GM12878 (cell line): ENCODE measurements at regions not wholly inside any gene's neighbourhood (a gene's known extent, or its start where the extent isn't known, plus 50 kb on each side); places are given as distances from the start of the nearest gene placed in this dataset.

ENCODE experiments used
- ATAC-seq: fragments of 200-7000 bp; cut with Tn5 transposase; 3 replicates; pipeline ENCODE4 v1.9.1; 2020; ENCODE audit warnings: mild to moderate bottlenecking, moderate library complexity
- BruUV-seq: library from RNA; stranded (reverse); fragments of 400-500 nt; replicated peaks from 2 replicates; lab custom pipeline; 2021; lab: Mats Ljungman, UMichigan
- CTCF ChIA-PET: fragments of 300-600 bp; sonication (Branson Sonifier 250); formaldehyde crosslinking; extraction: SDS; loops from one replicate; lab custom pipeline; 2021; ENCODE audit warnings: inconsistent platforms; lab: Yijun Ruan, JAX
- POLR2A ChIA-PET: fragments of 350-600 bp; formaldehyde crosslinking; extraction: SDS; loops from one replicate; lab custom pipeline; 2021; ENCODE audit warnings: inconsistent platforms; lab: Charles Lee
- RAD21 ChIA-PET: fragments of 300-600 bp; sonication (Branson Sonifier 250); formaldehyde crosslinking; loops from one replicate; lab custom pipeline; 2023; ENCODE audit warnings: antibody characterized with exemption; ENCODE audit not compliant: unreplicated experiment; lab: Charles Lee
- SMC1A ChIA-PET: fragments of 300-600 bp; sonication (Branson Sonifier 250); formaldehyde crosslinking; loops from one replicate; lab custom pipeline; 2023; ENCODE audit not compliant: unreplicated experiment, uncharacterized antibody; lab: Charles Lee
- DNase-seq: peaks from one replicate; pipeline ENCODE4 v3.0.0-alpha.2; 2011; ENCODE audit warnings: low read depth, low spot score
- FAIRE-seq: peaks from 3 replicates; lab custom pipeline; 2011; peaks lifted over from hg19 to GRCh38; lab: Jason Lieb, UNC
- H2AFZ ChIP-seq: 2 replicates; pipeline ENCODE4 v1.6.0; 2011; ENCODE audit warnings: low read depth, low read length, control low read depth; ENCODE audit not compliant: control insufficient read depth
- H3K27ac ChIP-seq: 2 replicates; pipeline ENCODE4 v1.5.1; 2011; ENCODE audit warnings: control low read depth; ENCODE audit not compliant: control insufficient read depth, insufficient read depth
- H3K27me3 ChIP-seq, 2 experiments: replicated peaks in 1 of 2; 2 replicates each; pipeline versions ENCODE4 v1.6.0 to v1.6.1; 2011; ENCODE audit warnings: low read length in 1 of 2; ENCODE audit not compliant: control insufficient read depth in 2 of 2, insufficient read depth in 2 of 2
- H3K36me3 ChIP-seq, 2 experiments: 2 replicates each; pipeline ENCODE4 v1.5.1; 2011; ENCODE audit warnings: low read length in 1 of 2; ENCODE audit not compliant: control insufficient read depth in 2 of 2, insufficient read depth in 2 of 2
- H3K4me1 ChIP-seq: 2 replicates; pipeline ENCODE4 v1.6.1; 2011; ENCODE audit warnings: mild to moderate bottlenecking, low read length, moderate library complexity, mixed read lengths; ENCODE audit not compliant: control insufficient read depth, insufficient read depth
- H3K4me2 ChIP-seq: 2 replicates; pipeline ENCODE4 v1.6.0; 2011; ENCODE audit warnings: control low read depth; ENCODE audit not compliant: control insufficient read depth, insufficient read depth
- H3K4me3 ChIP-seq: fragments of 200-600 bp; sonication (generic); 2 replicates; pipeline ENCODE4 v1.5.1; 2016
- H3K79me2 ChIP-seq: 2 replicates; pipeline ENCODE4 v1.6.0; 2011; ENCODE audit warnings: low read length; ENCODE audit not compliant: control insufficient read depth, insufficient read depth
- H3K9ac ChIP-seq: 2 replicates; pipeline ENCODE4 v1.8.0; 2011; ENCODE audit warnings: low read length, control low read depth, mixed read lengths; ENCODE audit not compliant: control insufficient read depth, insufficient read depth
- H3K9me3 ChIP-seq: replicated peaks from 3 replicates; pipeline ENCODE4 v1.5.1; 2011; ENCODE audit warnings: mild to moderate bottlenecking, low read length; ENCODE audit not compliant: control insufficient read depth, insufficient read depth
- H4K20me1 ChIP-seq: 2 replicates; pipeline ENCODE4 v1.6.0; 2011; ENCODE audit not compliant: control insufficient read depth, insufficient read depth
- CREM ChIP-seq: IDR thresholded peaks from 2 replicates; pipeline ENCODE4 v1.6.1; 2014; ENCODE audit warnings: antibody characterized with exemption, low read depth
- FOXK2 ChIP-seq: fragments of 450-650 bp; IDR thresholded peaks from 2 replicates; pipeline ENCODE4 v1.6.1; 2017; ENCODE audit warnings: mild to moderate bottlenecking, moderate library complexity
- SUPT20H ChIP-seq: IDR thresholded peaks from 2 replicates; pipeline ENCODE4 v1.6.1; 2011; ENCODE audit warnings: low read depth, mild to moderate bottlenecking, low read length, moderate library complexity, borderline replicate concordance; ENCODE audit not compliant: control insufficient read depth
- TCF12 ChIP-seq: IDR thresholded peaks from 2 replicates; pipeline ENCODE4 v1.6.1; 2011; ENCODE audit warnings: low read depth, mild to moderate bottlenecking, low read length
- TCF7 ChIP-seq: IDR thresholded peaks from 2 replicates; pipeline ENCODE4 v1.6.1; 2014; ENCODE audit warnings: antibody characterized with exemption, borderline replicate concordance
- ZBED1 ChIP-seq: IDR thresholded peaks from 2 replicates; pipeline ENCODE4 v1.6.1; 2016; ENCODE audit warnings: borderline replicate concordance
- ZBTB33 ChIP-seq: fragments of 450-650 bp; IDR thresholded peaks from 2 replicates; pipeline ENCODE4 v1.6.1; 2017; ENCODE audit warnings: mild to moderate bottlenecking
- WGBS: methylation state at CpG from one replicate; pipeline ENCODE4 v1.1.6; 2016; ENCODE audit warnings: low lambda C conversion rate; ENCODE audit not compliant: insufficient replicate concordance, insufficient coverage; ENCODE audit errors: missing lambda C conversion rate; 5-methylcytosine and 5-hydroxymethylcytosine counted together
- in situ Hi-C: fragments of 300-500 bp; cut with MboI; formaldehyde crosslinking; loops from 9 replicates; pipeline ENCODE4 v1.14.3; 2018; ENCODE audit warnings: mixed read lengths
- intact Hi-C: fragments of 100-400 bp; cut with micrococcal nuclease; formaldehyde crosslinking; loops from one replicate; pipeline ENCODE4 v1.14.2; 2022; ENCODE audit not compliant: unreplicated experiment
- TF ChIP-seq, protein P1 (sequence below): IDR thresholded peaks from 2 replicates; pipeline ENCODE4 v1.6.1; 2011; ENCODE audit warnings: mild to moderate bottlenecking, low read depth, low read length, moderate library complexity; ENCODE audit not compliant: insufficient replicate concordance
- TF ChIP-seq, protein P2 (sequence below): IDR thresholded peaks from 2 replicates; pipeline ENCODE4 v1.6.1; 2012; ENCODE audit warnings: low read depth, low read length, improper control_type of control experiment
- TF ChIP-seq, protein P3 (sequence below): fragments of 450-650 bp; formaldehyde crosslinking; IDR thresholded peaks from 2 replicates; pipeline ENCODE4 v1.4.0; 2022; ENCODE audit warnings: mild to moderate bottlenecking, moderate library complexity

DNA sequence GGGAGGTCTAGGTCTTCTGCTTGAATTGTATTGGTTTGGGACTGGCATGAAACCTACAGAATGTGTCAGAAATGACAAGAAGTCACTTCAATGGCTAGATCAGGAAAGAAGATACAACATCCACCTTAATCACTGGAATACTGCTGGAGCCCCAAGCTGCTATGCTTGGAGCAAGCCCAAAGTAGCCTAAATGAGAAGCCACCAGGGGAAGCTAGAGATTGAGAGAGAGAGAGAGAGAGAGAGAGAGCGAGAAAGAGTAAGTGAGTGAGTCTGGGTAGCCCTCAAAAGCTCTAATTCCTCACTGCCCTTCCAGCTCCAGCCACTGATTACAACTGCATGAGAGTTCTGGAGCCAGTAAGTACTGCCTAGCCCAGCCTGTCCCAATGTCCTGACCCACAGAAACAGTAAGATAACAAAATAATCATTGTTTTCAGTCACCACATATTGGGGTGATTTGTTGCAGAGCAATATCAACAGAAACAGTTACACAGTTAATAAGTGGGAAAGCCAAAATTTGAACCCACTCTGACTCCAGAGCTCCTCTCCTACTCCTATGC is 529.2 kb upstream of the GOLIM4 start:
- BruUV-seq = no TSS peak
- ChIA-PET RAD21 (interaction anchor here (1.0 to 1.5 kb wide), 2 partner anchors 222 to 414 kb away, joined by 3 to 7 read pairs; no protein-coding TSS in a partner anchor), SMC1A (interaction anchor here (0.8 to 4.7 kb wide), 10 partner anchors 9 to 455 kb away, joined by 3 to 21 read pairs (median 3); no protein-coding TSS in a partner anchor), POLR2A (no interaction called here), CTCF (interaction anchor here (0.6 to 8.3 kb wide), 8 partner anchors 14 to 415 kb away, joined by 3 to 79 read pairs (median 4); no protein-coding TSS in a partner anchor)
- Histone ChIP-seq H3K9me3 (no peaks in the 10 kb centered on the region), H3K9ac (no peak overlapping the region), H3K36me3 (no peaks in the 10 kb centered on the region), H2AFZ (no peak overlapping the region), H3K27ac (no peak overlapping the region), H3K79me2 (no peaks in the 10 kb centered on the region), H3K4me1 (no peaks in the 10 kb centered on the region), H4K20me1 (no peaks in the 10 kb centered on the region), H3K4me2 (no peak overlapping the region), H3K27me3 (no peaks in the 10 kb centered on the region), H3K4me3 (no peak overlapping the region)
- intact Hi-C loops = no loop called here
- FAIRE-seq (no peak), ATAC-seq (no peak), DNase-seq (no peak)
- in situ Hi-C loops = no loop called here
- WGBS = 0% methylated on average over 1 of the region's 1 CpG
- no peak for TF ChIP-seq TCF12
- no peak for TF ChIP-seq SUPT20H
- TF ChIP-seq, protein P1, sequence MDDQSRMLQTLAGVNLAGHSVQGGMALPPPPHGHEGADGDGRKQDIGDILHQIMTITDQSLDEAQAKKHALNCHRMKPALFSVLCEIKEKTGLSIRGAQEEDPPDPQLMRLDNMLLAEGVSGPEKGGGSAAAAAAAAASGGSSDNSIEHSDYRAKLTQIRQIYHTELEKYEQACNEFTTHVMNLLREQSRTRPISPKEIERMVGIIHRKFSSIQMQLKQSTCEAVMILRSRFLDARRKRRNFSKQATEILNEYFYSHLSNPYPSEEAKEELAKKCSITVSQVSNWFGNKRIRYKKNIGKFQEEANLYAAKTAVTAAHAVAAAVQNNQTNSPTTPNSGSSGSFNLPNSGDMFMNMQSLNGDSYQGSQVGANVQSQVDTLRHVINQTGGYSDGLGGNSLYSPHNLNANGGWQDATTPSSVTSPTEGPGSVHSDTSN = no peak

GRCh38 chr3:168624195-168624594 is 528.5 kb upstream of the GOLIM4 start:
- Histone ChIP-seq H3K4me1 (no peaks in the 10 kb centered on the region), H3K27ac (no peak overlapping the region), H3K4me2 (no peak overlapping the region), H3K9me3 (no peaks in the 10 kb centered on the region), H3K36me3 (no peaks in the 10 kb centered on the region), H3K9ac (no peak overlapping the region), H4K20me1 (no peaks in the 10 kb centered on the region), H3K79me2 (no peaks in the 10 kb centered on the region), H3K4me3 (no peak overlapping the region), H3K27me3 (no peaks in the 10 kb centered on the region), H2AFZ (no peak overlapping the region)
- ChIA-PET POLR2A (no interaction called here), SMC1A (interaction anchor here (0.9 to 4.7 kb wide), 4 partner anchors 9 to 416 kb away, joined by 3 to 21 read pairs (median 8); no protein-coding TSS in a partner anchor), CTCF (interaction anchor here (1.7 to 8.3 kb wide), 4 partner anchors 111 to 414 kb away, joined by 4 to 79 read pairs (median 17); no protein-coding TSS in a partner anchor), RAD21 (interaction anchor here (2.3 kb wide), 1 partner anchor 113 kb away, joined by 8 read pairs; no protein-coding TSS in a partner anchor)
- ATAC-seq (no peak), DNase-seq (no peak), FAIRE-seq (no peak)
- BruUV-seq = no TSS peak
- in situ Hi-C loops (no loop called here), intact Hi-C loops (no loop called here)
- TF ChIP-seq CREM = no peak
- TF ChIP-seq FOXK2 = no peak
- TF ChIP-seq TCF7 = no peak
- no peak for TF ChIP-seq ZBED1
- TF ChIP-seq, protein P2, sequence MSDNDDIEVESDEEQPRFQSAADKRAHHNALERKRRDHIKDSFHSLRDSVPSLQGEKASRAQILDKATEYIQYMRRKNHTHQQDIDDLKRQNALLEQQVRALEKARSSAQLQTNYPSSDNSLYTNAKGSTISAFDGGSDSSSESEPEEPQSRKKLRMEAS = no peak
- no peak for TF ChIP-seq ZBTB33
- TF ChIP-seq, protein P3, sequence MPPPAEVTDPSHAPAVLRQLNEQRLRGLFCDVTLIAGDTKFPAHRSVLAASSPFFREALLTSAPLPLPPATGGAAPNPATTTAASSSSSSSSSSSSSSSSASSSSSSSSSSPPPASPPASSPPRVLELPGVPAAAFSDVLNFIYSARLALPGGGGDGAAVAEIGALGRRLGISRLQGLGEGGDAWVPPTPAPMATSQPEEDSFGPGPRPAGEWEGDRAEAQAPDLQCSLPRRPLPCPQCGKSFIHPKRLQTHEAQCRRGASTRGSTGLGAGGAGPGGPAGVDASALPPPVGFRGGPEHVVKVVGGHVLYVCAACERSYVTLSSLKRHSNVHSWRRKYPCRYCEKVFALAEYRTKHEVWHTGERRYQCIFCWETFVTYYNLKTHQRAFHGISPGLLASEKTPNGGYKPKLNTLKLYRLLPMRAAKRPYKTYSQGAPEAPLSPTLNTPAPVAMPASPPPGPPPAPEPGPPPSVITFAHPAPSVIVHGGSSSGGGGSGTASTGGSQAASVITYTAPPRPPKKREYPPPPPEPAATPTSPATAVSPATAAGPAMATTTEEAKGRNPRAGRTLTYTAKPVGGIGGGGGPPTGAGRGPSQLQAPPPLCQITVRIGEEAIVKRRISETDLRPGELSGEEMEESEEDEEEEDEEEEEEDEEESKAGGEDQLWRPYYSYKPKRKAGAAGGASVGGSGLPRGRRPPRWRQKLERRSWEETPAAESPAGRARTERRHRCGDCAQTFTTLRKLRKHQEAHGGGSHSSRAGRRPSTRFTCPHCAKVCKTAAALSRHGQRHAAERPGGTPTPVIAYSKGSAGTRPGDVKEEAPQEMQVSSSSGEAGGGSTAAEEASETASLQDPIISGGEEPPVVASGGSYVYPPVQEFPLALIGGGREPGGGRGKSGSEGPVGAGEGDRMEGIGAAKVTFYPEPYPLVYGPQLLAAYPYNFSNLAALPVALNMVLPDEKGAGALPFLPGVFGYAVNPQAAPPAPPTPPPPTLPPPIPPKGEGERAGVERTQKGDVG (CRISPR knock-in tag) = no peak
